HEK293T (cell line): ENCODE measurements at regions not wholly inside any gene's neighbourhood (a gene's known extent, or its start where the extent isn't known, plus 50 kb on each side); places are given as distances from the start of the nearest gene placed in this dataset.
"Not testable (repeated sequence)": the region's sequence is repeated elsewhere in the genome, so short reads cannot be mapped to it uniquely, and the experiment has no call there.

Experiments used
- CTCF ChIA-PET: fragments of 350-600 bp; formaldehyde crosslinking; extraction: SDS; loops from one replicate; lab custom pipeline; 2021; ENCODE audit warnings: antibody characterized with exemption, inconsistent platforms; lab: Yijun Ruan, JAX
- POLR2A ChIA-PET: fragments of 350-600 bp; formaldehyde crosslinking; extraction: SDS; loops from one replicate; lab custom pipeline; 2020; ENCODE audit warnings: antibody characterized with exemption, inconsistent platforms; lab: Yijun Ruan, JAX
- DNase-seq: peaks from one replicate; pipeline ENCODE4 v3.0.0; 2012; ENCODE audit warnings: mixed read lengths; ENCODE audit errors: extremely low spot score
- ARNT ChIP-seq: fragments of 450-650 bp; IDR thresholded peaks from 2 replicates; pipeline ENCODE4 v1.6.1; 2017; ENCODE audit warnings: mild to moderate bottlenecking
- BHLHE40 ChIP-seq: fragments of 450-650 bp; IDR thresholded peaks from 2 replicates; pipeline ENCODE4 v1.6.1; 2016; ENCODE audit warnings: mild to moderate bottlenecking, moderate library complexity, borderline replicate concordance
- CTBP1 ChIP-seq: fragments of 450-650 bp; IDR thresholded peaks from 2 replicates; pipeline ENCODE4 v1.6.1; 2016; ENCODE audit warnings: borderline replicate concordance
- ELF4 ChIP-seq: fragments of 450-650 bp; IDR thresholded peaks from 2 replicates; pipeline ENCODE4 v1.6.1; 2017; ENCODE audit warnings: antibody characterized with exemption
- FOXA1 ChIP-seq: fragments of 450-650 bp; IDR thresholded peaks from 2 replicates; pipeline ENCODE4 v1.6.1; 2016; ENCODE audit warnings: mild to moderate bottlenecking
- FOXK2 ChIP-seq: fragments of 450-650 bp; IDR thresholded peaks from 2 replicates; pipeline ENCODE4 v1.6.1; 2016; ENCODE audit warnings: mild to moderate bottlenecking
- FOXM1 ChIP-seq: fragments of 450-650 bp; IDR thresholded peaks from 2 replicates; pipeline ENCODE4 v1.6.1; 2017; ENCODE audit warnings: mild to moderate bottlenecking, borderline replicate concordance
- HDGF ChIP-seq: fragments of 450-650 bp; IDR thresholded peaks from 2 replicates; pipeline ENCODE4 v1.6.1; 2017; ENCODE audit warnings: antibody characterized with exemption, borderline replicate concordance
- L3MBTL2 ChIP-seq: fragments of 450-650 bp; conservative IDR thresholded peaks from 2 replicates; pipeline ENCODE4 v1.6.1; 2016; ENCODE audit warnings: mild to moderate bottlenecking
- LEF1 ChIP-seq: fragments of 450-650 bp; IDR thresholded peaks from 2 replicates; pipeline ENCODE4 v1.6.1; 2017; ENCODE audit warnings: mild to moderate bottlenecking, borderline replicate concordance
- NFRKB ChIP-seq: fragments of 450-650 bp; IDR thresholded peaks from 2 replicates; pipeline ENCODE4 v1.6.1; 2016; ENCODE audit warnings: mild to moderate bottlenecking, moderate library complexity
- PKNOX1 ChIP-seq: fragments of 450-650 bp; IDR thresholded peaks from 2 replicates; pipeline ENCODE4 v1.6.1; 2016
- SP1 ChIP-seq: fragments of 450-650 bp; IDR thresholded peaks from 2 replicates; pipeline ENCODE4 v1.6.1; 2017
- SUZ12 ChIP-seq: fragments of 450-650 bp; IDR thresholded peaks from 2 replicates; pipeline ENCODE4 v1.6.1; 2016; ENCODE audit warnings: mild to moderate bottlenecking
- TARDBP ChIP-seq: fragments of 450-650 bp; IDR thresholded peaks from 2 replicates; pipeline ENCODE4 v1.6.1; 2016
- ZNF384 ChIP-seq: fragments of 450-650 bp; IDR thresholded peaks from 2 replicates; pipeline ENCODE4 v1.6.1; 2016

GRCh38 chr13:94851576-94851975 is 139.2 kb upstream of the SOX21 start:
- ChIA-PET POLR2A (no interaction called here), CTCF (no interaction called here)

GRCh38 chr13:94849254-94849653 is 136.9 kb upstream of the SOX21 start:
- TF ChIP-seq TARDBP (no peak), SP1 (no peak), PKNOX1 (no peak), L3MBTL2 (no peak), ZNF384 (no peak), BHLHE40 (no peak), FOXA1 (no peak), ARNT (no peak), LEF1 (no peak), HDGF (no peak), CTBP1 (no peak), NFRKB (no peak), ELF4 (no peak), FOXM1 (no peak), FOXK2 (no peak), SUZ12 (no peak)
- POLR2A ChIA-PET: no interaction called here
- no peak for DNase-seq
- CTCF ChIA-PET: no interaction called here

More at GRCh38 chr13:94851576-94851975, 139.2 kb upstream of the SOX21 start:
- no peak for TF ChIP-seq BHLHE40
- TF ChIP-seq SUZ12: no peak
- no peak for TF ChIP-seq FOXK2
- TF ChIP-seq LEF1: no peak
- no peak for TF ChIP-seq ZNF384
- TF ChIP-seq FOXA1: no peak
- TF ChIP-seq PKNOX1: no peak
- no peak for TF ChIP-seq HDGF
- no peak for TF ChIP-seq ELF4
- no peak for TF ChIP-seq TARDBP
- no peak for TF ChIP-seq CTBP1
- TF ChIP-seq NFRKB: no peak
- DNase-seq: no peak

- ChIA-PET CTCF (no interaction called here), POLR2A (no interaction called here)
- TF ChIP-seq HDGF: no peak
- DNase-seq: no peak
These were observed 130.6 kb upstream of the SOX21 start for GRCh38 chr13:94842901-94843300.

GRCh38 chr13:94837056-94837455 is 124.7 kb upstream of the SOX21 start:
- POLR2A ChIA-PET, DNase-seq, CTCF ChIA-PET: not testable (repeated sequence)

- CTCF ChIA-PET: interaction anchor here (0.6 to 1.2 kb wide), 3 partner anchors 36 to 316 kb away, joined by 3 to 4 read pairs (median 3); no protein-coding TSS in a partner anchor
- DNase-seq: no peak
- no peak for TF ChIP-seq FOXK2
- TF ChIP-seq NFRKB: no peak
- TF ChIP-seq TARDBP: no peak
- TF ChIP-seq FOXA1: no peak
- no peak for TF ChIP-seq ARNT
- TF ChIP-seq BHLHE40: no peak
- TF ChIP-seq ZNF384: no peak
- TF ChIP-seq PKNOX1: no peak
- no peak for TF ChIP-seq FOXM1
- TF ChIP-seq HDGF: no peak
- no peak for TF ChIP-seq SP1
- no peak for TF ChIP-seq SUZ12
- TF ChIP-seq L3MBTL2: no peak
- POLR2A ChIA-PET: interaction anchor here (0.7 kb wide), 1 partner anchor 884 kb away, joined by 3 read pairs; no protein-coding TSS in a partner anchor
These were observed 117.6 kb upstream of the SOX21 start for GRCh38 chr13:94829837-94830365.

GRCh38 chr13:94829185-94829836 is 117.0 kb upstream of the SOX21 start:
- no peak for TF ChIP-seq SP1
- TF ChIP-seq ELF4: no peak
- TF ChIP-seq FOXA1: no peak
- no peak for TF ChIP-seq ZNF384
- TF ChIP-seq FOXK2: no peak
- no peak for TF ChIP-seq L3MBTL2
- TF ChIP-seq TARDBP: no peak
- no peak for TF ChIP-seq SUZ12
- no peak for TF ChIP-seq CTBP1
- TF ChIP-seq HDGF: no peak
- no peak for TF ChIP-seq ARNT
- no peak for TF ChIP-seq PKNOX1
- ChIA-PET POLR2A (no interaction called here), CTCF (interaction anchor here (1.1 to 1.2 kb wide), 2 partner anchors 35 to 170 kb away, joined by 3 to 4 read pairs; no protein-coding TSS in a partner anchor)
- no peak for DNase-seq
